SJCRH30 (cell line): ENCODE measurements at regions not wholly inside any gene's neighbourhood (a gene's known extent, or its start where the extent isn't known, plus 50 kb on each side); places are given as distances from the start of the nearest gene placed in this dataset.

Experiments
- DNase-seq, 2 experiments: peaks; one replicate each; pipeline ENCODE4 v3.0.0-alpha.2; 2015 to 2020
- H3K27ac ChIP-seq: fragments of 250-450 bp; sonication (Bioruptor Pico); 2 replicates; pipeline ENCODE4 v1.5.1; 2020; ENCODE audit warnings: mild to moderate bottlenecking, moderate library complexity
- H3K27me3 ChIP-seq: fragments of 250-450 bp; sonication (Bioruptor Pico); 2 replicates; pipeline ENCODE4 v1.5.1; 2020; ENCODE audit warnings: mild to moderate bottlenecking, moderate library complexity
- H3K36me3 ChIP-seq: fragments of 250-450 bp; sonication (Bioruptor Pico); 2 replicates; pipeline ENCODE4 v1.5.1; 2020; ENCODE audit warnings: mild to moderate bottlenecking, moderate library complexity
- H3K4me1 ChIP-seq: fragments of 250-450 bp; sonication (Bioruptor Pico); 2 replicates; pipeline ENCODE4 v1.5.1; 2020; ENCODE audit warnings: mild to moderate bottlenecking, moderate library complexity
- H3K4me3 ChIP-seq: fragments of 250-450 bp; sonication (Bioruptor Pico); 2 replicates; pipeline ENCODE4 v1.5.1; 2020; ENCODE audit warnings: mild to moderate bottlenecking, moderate library complexity
- H3K9me3 ChIP-seq: fragments of 250-450 bp; sonication (Bioruptor Pico); replicated peaks from 2 replicates; pipeline ENCODE4 v1.5.1; 2020; ENCODE audit warnings: mild to moderate bottlenecking, moderate library complexity

GRCh38 chr5:43940562-43940961 is 337.6 kb downstream of the NNT start:
- Histone ChIP-seq H3K27ac (no peak overlapping the region), H3K4me3 (no peak overlapping the region), H3K9me3 (no peaks in the 10 kb centered on the region), H3K27me3 (no peaks in the 10 kb centered on the region), H3K36me3 (no peaks in the 10 kb centered on the region), H3K4me1 (no peaks in the 10 kb centered on the region)
- DNase-seq = no peak

GRCh38 chr5:43926923-43927322 is 323.9 kb downstream of the NNT start:
- DNase-seq = no peak
- Histone ChIP-seq H3K4me3 (no peak overlapping the region), H3K36me3 (no peaks in the 10 kb centered on the region)

DNA sequence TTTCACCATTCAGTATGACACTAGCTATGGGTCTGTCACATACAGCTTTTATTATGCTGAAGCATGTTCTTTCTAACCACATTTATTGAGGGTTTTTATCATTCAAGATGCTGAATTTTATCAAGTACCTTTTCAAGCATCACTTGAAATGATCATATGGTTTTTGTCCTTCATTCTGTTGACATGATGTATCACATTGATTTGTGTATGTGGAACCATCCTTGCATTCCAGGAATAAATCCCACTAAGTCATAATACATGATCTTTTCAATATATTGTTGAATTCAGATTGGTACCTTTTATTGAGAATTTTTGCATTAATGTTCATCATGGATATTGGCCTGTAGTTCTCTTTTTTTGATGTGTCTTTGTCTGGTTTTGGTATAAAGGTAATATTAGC is 317.4 kb downstream of the NNT start:
- H3K4me3 ChIP-seq = no peak overlapping the region
- H3K36me3 ChIP-seq = no peaks in the 10 kb centered on the region
- 0 out of 2 replicates have a peak, but pooled peaks cover 3% of the 10 kb centered on the region for H3K27me3 ChIP-seq
- no peaks in the 10 kb centered on the region for H3K9me3 ChIP-seq
- no peak for DNase-seq
- no peak overlapping the region for H3K27ac ChIP-seq
- H3K4me1 ChIP-seq = no peaks in the 10 kb centered on the region

More at GRCh38 chr5:43926923-43927322, 323.9 kb downstream of the NNT start:
- no peaks in the 10 kb centered on the region for H3K27me3 ChIP-seq
- no peak overlapping the region for H3K27ac ChIP-seq
- no peaks in the 10 kb centered on the region for H3K9me3 ChIP-seq
- no peaks in the 10 kb centered on the region for H3K4me1 ChIP-seq

GRCh38 chr5:43917925-43918324 is 314.9 kb downstream of the NNT start:
- Histone ChIP-seq H3K27ac (no peak overlapping the region), H3K9me3 (no peaks in the 10 kb centered on the region), H3K4me3 (no peak overlapping the region), H3K4me1 (no peaks in the 10 kb centered on the region), H3K36me3 (no peaks in the 10 kb centered on the region), H3K27me3 (0 out of 2 replicates have a peak, but pooled peaks cover 3% of the 10 kb centered on the region)
- no peak for DNase-seq

GRCh38 chr5:43903129-43903528 is 300.1 kb downstream of the NNT start:
- no peaks in the 10 kb centered on the region for H3K36me3 ChIP-seq

DNA sequence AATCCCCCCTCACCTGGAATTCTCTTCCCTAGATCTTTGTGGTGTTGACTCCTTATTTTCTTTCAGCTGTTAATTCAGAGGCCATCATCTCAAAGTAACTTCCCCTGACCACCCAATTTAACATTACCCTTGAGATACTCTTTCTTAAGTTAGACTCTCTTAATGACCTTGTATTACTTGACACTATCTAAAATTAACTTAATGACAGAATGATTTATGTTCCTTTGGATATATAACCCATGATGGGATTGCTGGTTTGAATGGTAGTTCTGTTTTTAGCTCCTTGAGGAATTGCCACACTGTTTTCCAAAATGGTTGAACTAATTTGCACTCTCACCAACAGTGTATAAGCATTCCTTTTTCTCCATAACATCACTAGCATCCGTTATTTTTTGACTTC is 298.0 kb downstream of the NNT start:
- Histone ChIP-seq H3K4me1 (no peaks in the 10 kb centered on the region), H3K36me3 (no peaks in the 10 kb centered on the region), H3K4me3 (no peak overlapping the region), H3K27ac (no peak overlapping the region), H3K27me3 (no peaks in the 10 kb centered on the region), H3K9me3 (no peaks in the 10 kb centered on the region)
- no peak for DNase-seq

More at GRCh38 chr5:43903129-43903528, 300.1 kb downstream of the NNT start:
- Histone ChIP-seq H3K27ac (no peak overlapping the region), H3K27me3 (no peaks in the 10 kb centered on the region), H3K9me3 (no peaks in the 10 kb centered on the region), H3K4me3 (no peak overlapping the region), H3K4me1 (no peaks in the 10 kb centered on the region)
- no peak for DNase-seq

DNA sequence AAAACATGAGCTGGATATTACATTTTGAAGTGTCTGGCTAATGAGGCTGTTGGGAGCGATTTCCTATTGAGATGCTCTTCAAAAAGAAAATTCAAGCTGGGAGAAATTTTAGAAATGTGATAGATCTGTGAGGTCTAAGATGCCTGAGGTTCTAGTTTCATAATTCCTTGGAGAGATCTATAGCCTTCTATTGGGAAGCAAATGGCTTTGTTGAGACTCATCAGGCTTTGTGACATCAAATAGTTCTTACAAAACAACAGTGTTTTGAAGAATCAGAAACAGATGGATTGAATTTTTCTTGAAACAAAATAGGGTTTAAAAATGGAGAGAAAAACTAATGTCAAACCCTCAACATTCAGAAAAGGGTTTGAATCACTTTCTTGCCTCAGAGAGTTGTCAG is 292.9 kb downstream of the NNT start:
- H3K36me3 ChIP-seq = no peaks in the 10 kb centered on the region
- no peaks in the 10 kb centered on the region for H3K27me3 ChIP-seq
- no peaks in the 10 kb centered on the region for H3K9me3 ChIP-seq
- no peak for DNase-seq
- no peak overlapping the region for H3K4me3 ChIP-seq
- no peak overlapping the region for H3K27ac ChIP-seq
- H3K4me1 ChIP-seq = no peaks in the 10 kb centered on the region

GRCh38 chr5:43893951-43894684 is 291.1 kb downstream of the NNT start:
- Histone ChIP-seq H3K4me1 (no peaks in the 10 kb centered on the region), H3K27ac (no peak overlapping the region), H3K4me3 (no peak overlapping the region), H3K27me3 (no peaks in the 10 kb centered on the region), H3K36me3 (no peaks in the 10 kb centered on the region), H3K9me3 (no peaks in the 10 kb centered on the region)
- DNase-seq = no peak

DNA sequence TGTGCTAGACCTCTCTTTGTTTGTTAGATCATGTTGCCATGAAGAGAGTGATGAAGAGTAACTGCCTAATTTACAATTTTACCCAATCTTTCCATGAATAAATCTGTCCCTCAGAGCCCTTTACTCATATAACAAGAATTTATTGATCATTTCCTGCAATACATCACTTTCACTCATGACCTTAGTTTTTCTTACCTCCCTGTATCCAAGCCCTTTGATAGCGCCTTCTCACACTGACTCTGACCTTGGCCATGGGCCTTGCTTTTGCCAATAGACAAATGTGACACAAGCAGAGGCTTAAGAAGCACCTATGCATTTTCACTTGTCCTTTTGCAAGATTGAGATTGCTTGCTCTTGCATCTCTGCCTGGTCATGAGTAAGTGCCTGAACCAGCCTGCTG is 288.1 kb downstream of the NNT start:
- DNase-seq = no peak
- no peaks in the 10 kb centered on the region for H3K36me3 ChIP-seq
- H3K9me3 ChIP-seq = no peaks in the 10 kb centered on the region
- H3K4me3 ChIP-seq = no peak overlapping the region
- no peaks in the 10 kb centered on the region for H3K27me3 ChIP-seq
- H3K4me1 ChIP-seq = no peaks in the 10 kb centered on the region
- no peak overlapping the region for H3K27ac ChIP-seq

- Histone ChIP-seq H3K4me1 (no peaks in the 10 kb centered on the region), H3K27me3 (no peaks in the 10 kb centered on the region), H3K9me3 (no peaks in the 10 kb centered on the region), H3K27ac (no peak overlapping the region), H3K36me3 (no peaks in the 10 kb centered on the region), H3K4me3 (no peak overlapping the region)
- DNase-seq = no peak
These were observed 286.3 kb downstream of the NNT start for GRCh38 chr5:43889233-43889632.

DNA sequence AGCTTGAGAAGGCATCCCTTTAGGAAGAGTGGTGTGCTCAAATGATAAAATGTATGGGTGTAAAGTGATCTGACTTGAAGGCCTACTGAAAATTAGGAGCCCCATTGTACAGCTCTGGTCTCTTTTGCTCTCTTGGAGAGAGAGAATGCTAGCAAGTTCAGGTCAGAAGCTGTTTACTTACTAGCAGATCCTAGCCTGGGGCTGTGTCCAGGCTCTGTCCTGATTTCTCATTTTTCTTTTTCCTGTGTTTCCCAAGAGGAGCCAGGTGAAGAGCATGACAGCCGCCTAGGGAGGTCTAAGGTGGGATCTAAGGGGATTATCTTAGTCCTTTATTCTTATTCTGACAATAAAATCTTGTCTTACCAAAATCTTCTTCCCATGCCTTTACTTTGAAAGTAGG is 272.8 kb downstream of the NNT start:
- Histone ChIP-seq H3K27me3 (no peaks in the 10 kb centered on the region), H3K4me3 (no peak overlapping the region), H3K36me3 (no peaks in the 10 kb centered on the region), H3K27ac (no peak overlapping the region), H3K9me3 (no peaks in the 10 kb centered on the region), H3K4me1 (no peaks in the 10 kb centered on the region)
- DNase-seq = no peak

GRCh38 chr5:43874772-43875171 is 271.8 kb downstream of the NNT start:
- no peak for DNase-seq
- Histone ChIP-seq H3K4me3 (no peak overlapping the region), H3K36me3 (no peaks in the 10 kb centered on the region), H3K4me1 (no peaks in the 10 kb centered on the region), H3K27ac (no peak overlapping the region), H3K27me3 (no peaks in the 10 kb centered on the region), H3K9me3 (no peaks in the 10 kb centered on the region)

GRCh38 chr5:43873791-43874190 is 270.8 kb downstream of the NNT start:
- no peaks in the 10 kb centered on the region for H3K9me3 ChIP-seq
- no peaks in the 10 kb centered on the region for H3K36me3 ChIP-seq
- DNase-seq = no peak
- H3K4me3 ChIP-seq = no peak overlapping the region
- H3K27me3 ChIP-seq = no peaks in the 10 kb centered on the region
- H3K4me1 ChIP-seq = no peaks in the 10 kb centered on the region
- H3K27ac ChIP-seq = no peak overlapping the region

- Histone ChIP-seq H3K27me3 (no peaks in the 10 kb centered on the region), H3K4me3 (no peak overlapping the region), H3K27ac (no peak overlapping the region), H3K9me3 (no peaks in the 10 kb centered on the region), H3K4me1 (no peaks in the 10 kb centered on the region), H3K36me3 (no peaks in the 10 kb centered on the region)
- no peak for DNase-seq
These were observed 256.3 kb downstream of the NNT start for GRCh38 chr5:43859309-43859708.

DNA sequence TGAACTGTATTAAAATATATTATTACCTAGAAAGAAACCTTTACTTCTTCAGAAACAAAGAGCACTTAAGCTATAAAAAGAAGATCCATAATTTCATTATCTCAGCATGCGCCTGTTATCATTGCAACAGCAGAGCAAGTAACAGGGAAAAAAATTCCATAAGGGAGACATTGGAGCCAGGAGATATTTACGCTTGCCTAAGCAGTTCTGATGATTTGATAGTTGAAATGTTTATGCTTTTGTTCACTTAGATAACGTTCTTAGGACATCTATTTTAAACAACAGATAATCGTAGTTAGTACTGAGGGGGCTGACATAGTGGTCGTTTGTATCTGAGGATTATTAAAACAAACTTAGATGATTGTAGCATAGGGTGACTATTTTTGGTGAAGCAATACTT is 252.5 kb downstream of the NNT start:
- H3K9me3 ChIP-seq = no peaks in the 10 kb centered on the region
- no peak for DNase-seq
- H3K4me1 ChIP-seq = no peaks in the 10 kb centered on the region
- no peak overlapping the region for H3K27ac ChIP-seq
- H3K4me3 ChIP-seq = no peak overlapping the region
- H3K36me3 ChIP-seq = no peaks in the 10 kb centered on the region
- no peaks in the 10 kb centered on the region for H3K27me3 ChIP-seq

GRCh38 chr5:43854697-43855292 is 251.8 kb downstream of the NNT start:
- H3K36me3 ChIP-seq = no peaks in the 10 kb centered on the region
- H3K4me1 ChIP-seq = no peaks in the 10 kb centered on the region
- no peaks in the 10 kb centered on the region for H3K9me3 ChIP-seq
- H3K27ac ChIP-seq = no peak overlapping the region
- H3K4me3 ChIP-seq = no peak overlapping the region
- H3K27me3 ChIP-seq = no peaks in the 10 kb centered on the region
- DNase-seq = no peak
